GM21717 (cell line): ENCODE measurements at regions not wholly inside any gene's neighbourhood (a gene's known extent, or its start where the extent isn't known, plus 50 kb on each side); places are given as distances from the start of the nearest gene placed in this dataset.

Experiments used
- ATAC-seq: cut with Tn5 transposase; IDR thresholded peaks from one replicate; pipeline ENCODE4 v1.9.1; 2021; ENCODE audit warnings: mild to moderate bottlenecking, moderate library complexity; ENCODE audit not compliant: unreplicated experiment

DNA sequence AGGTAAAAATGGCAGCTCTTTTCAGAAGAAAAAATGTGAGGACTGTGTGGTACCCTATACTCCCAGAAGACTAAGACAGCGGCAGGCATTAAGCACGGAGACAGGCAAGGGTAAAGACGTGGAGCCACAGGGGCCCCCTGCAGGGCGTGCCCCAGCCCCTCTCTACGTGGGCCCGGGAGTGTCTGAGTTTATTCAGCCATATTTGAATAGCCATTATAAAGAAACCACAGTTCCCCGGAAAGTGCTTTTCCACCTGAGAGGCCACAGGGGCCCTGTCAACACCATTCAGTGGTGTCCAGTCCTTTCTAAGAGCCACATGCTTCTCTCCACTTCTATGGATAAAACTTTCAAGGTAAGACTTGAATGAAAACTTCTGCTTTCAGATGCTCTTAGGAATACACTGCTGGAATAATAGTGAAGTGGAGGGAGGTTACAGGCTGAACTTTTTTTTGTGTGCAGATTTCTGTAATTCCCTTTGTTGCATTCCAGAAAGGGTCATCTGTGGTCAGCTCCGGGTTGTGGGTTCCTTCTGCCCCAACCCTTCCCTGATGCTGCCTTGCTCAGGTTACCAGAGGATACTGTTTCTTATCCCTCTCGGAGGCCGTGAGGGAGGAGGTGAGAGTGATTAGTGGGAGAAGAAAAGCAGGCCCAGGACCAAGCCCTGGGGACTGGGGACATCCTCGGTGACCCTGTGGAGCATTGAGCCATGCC is 58.4 kb downstream of the SLC25A47 start:
- no peak for ATAC-seq

DNA sequence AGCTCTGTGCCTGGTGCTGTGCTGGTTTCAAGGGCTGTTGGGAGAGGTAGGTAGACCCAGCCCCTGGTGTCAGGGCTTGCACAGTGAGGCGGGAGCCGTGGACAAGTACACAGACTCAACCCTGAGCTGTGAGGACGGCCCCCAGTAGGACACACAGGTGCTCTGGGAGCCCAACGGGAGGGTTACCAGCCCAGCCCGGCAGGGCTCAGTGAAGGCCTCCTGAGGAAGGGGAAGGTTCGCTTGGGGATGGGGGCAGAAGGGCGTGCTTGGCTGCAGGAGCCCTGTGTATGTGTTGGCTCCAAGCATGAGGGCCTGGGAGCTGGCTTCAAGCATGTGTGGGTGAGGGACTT is 58.9 kb downstream of the SLC25A47 start:
- ATAC-seq: no peak

DNA sequence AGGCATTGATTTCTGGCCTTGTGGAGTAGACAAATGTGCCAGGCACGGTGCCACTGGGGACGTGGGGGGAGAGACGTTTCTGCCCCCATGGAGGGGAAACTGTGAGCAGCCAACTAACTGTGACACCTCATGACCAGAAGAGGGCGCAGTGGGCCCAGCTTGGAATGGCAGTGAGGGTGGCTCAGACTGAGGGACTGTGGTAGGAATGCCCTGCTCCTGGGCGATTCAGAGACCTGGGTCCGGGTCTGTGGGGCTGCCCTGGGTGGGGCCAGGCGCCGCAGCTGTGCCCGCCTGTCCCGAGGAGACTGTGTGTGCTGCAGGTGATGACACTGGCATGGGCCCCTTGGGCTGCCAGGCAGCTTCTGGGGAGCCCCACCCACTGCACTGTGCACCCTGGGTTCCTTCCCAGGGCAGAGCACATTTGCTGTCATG is 60.6 kb downstream of the SLC25A47 start:
- ATAC-seq: no peak

GRCh38 chr14:100384277-100384676 is 61.1 kb downstream of the SLC25A47 start:
- ATAC-seq: no peak

DNA sequence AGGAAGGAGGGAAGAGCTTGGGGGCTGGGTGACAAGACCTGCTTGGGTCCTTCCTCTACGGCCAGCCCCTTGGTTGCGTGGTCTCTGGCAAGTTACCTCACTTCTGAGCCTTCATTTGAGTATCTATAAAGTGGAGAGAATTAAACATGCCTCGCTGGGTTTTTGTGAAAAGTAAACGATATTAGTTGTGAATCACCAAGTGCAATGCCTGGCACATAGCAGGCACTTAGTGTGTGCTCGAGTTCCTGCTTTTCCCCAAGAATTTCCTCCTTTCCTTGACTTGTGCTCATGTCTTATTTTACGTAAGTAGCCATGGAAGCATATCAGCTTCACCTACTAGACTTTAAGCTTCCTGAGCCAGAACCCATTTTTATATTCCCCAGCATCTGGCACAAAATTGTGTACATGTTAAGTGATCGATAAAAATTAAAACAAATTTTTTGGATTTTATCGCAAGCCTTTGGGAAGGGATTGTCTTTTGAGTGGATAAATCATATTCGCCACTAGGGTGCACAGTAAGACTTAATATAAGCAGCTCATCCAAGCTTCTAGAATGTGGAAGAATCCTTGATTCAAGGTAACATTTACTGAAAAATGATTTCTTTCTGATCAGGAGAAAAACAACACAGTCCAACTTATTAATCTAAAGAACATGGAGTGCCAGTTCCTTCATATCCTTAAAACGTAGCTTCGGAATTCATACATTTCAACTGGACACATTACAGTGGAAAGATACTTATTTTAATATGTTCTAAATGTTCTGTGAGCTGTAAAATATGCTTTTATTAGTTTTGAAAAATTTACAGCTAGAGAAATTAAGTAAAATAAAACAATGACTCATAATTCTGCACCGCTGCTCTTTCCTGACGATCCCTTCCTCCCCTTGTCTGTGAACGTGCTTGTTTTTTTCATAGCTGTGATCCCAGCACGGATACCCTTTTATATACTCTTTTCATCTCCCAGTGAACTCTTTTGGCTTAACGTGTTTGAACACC is 62.0 kb downstream of the SLC25A47 start:
- no peak for ATAC-seq

DNA sequence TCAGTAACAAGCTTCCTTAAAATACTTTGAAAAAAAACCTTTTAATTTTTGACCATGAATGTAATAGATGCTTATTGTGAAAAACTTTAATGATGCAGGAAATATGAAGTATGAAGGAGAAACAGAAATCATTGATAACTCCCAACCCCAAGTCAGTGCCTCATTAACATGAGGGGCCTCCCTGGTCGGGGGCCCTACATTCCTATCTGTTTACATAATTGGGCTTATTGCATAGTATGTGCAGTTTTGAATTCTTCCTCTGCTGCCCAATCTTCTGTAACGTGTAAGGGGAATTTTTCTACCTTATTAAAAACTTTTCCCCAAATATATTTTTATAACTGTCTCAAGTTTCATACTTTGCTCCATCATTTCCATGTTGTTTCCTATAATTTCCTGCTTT is 63.0 kb downstream of the SLC25A47 start:
- ATAC-seq: no peak

DNA sequence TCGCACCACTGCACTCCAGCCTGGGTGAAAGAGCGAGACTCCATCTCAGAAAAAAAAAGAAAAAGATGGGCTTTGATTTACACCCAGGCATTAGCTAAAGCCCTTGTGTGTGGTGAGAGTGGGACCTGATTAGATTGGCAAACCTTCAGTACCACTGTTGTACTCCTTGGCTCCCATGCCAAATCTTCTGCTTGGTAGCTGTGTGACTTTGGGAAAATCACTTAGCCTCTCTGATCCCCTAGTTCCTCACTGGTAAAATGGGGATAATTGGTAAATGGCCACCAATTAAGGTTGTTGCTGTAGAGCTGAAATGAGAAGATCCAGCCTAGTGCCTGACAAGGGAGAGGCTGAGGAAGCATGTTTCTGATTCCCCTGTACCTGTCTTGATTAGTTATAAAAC is 63.7 kb downstream of the SLC25A47 start:
- no peak for ATAC-seq

DNA sequence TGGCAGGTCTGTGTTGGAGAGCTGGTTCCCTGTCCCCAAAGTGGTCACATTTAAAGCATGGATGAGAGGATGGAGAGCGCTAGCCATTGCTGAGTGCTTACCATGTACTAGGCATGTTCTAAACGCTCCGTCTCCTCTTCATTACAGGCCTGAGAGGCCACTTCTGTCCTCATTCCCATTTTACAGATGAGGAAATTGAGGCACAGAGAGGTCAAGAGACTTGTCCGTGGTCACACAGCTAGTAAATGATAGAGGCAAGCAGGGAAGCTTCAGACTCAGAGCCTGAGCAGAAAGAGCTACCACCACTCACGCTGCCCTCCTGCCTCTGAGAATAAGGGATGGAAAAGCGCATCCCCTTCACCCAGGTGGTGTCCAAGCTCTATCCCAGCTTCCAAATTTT is 64.3 kb downstream of the SLC25A47 start:
- ATAC-seq: no peak

DNA sequence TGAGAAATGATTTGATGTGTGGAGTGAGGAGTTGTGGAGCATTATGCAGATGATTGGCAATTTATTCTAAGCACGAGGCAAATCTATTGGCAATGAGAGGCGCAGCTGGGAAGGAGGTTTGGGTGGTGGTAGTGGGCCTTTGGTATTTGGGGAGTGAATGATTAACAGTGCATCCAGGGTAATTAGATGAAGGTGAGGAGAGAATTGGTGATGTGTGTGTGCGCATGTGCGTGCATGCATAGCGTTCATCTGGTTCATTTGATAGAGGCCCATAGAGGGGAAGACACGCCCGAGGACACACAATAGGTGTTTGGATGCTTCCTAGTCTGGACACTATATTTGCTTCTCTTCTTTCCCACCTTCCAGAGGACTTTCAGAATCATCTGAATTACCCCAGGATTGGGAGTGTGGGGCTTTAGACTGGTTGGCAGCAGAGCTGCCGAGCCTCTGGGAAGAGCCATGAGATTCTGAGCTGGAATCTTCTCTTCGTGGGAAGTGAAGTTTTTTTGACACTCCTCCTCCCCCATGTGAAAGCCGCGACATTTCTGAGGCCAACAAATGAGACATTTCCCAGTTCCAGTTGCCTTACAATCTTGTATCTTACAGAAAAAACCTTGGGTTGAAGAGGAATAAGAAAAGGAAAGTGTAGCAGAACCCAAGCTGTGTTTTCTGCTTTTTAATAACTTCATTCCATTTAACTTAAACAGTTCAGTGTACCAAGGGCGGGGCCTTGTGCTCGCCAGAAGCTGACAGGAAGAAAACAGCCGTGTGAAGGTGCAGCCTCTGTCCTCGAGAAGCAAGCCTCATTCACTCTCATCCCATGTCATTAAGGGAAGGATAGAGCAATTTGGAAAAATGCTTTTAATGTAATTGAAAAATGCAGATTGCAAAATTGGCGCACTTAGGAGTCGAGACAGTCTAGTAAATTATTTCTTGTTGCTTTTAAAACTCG is 65.2 kb downstream of the SLC25A47 start:
- no peak for ATAC-seq

DNA sequence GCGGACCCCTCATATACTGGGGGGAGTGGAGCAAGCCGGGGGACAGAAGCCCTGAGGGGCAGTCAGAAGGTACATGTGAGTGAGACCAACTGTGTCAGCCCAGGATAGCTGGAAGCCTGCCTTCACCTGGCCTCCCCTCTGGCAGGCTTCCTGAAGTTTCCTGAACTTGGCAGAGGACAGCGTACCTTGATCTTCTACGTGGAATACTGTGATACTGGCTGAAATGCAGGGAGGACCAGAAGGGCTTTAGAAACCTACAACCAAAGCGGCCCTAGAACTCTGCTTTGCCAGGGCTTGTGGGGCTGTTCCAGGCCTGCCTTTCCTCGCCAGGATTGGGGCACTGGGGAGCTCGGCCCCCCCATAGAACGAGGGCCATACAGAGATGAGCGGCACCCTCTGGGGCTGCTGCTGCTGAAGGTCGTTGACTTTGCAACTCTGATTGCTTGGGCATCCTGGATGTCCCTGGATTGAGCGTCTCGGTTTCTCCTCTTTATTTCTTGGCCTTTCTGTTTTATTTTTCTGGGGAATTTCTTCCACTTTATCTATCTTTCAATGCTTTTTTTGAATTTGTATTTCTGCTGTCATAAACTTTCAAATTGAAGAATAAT is 66.5 kb downstream of the SLC25A47 start:
- ATAC-seq: no peak

DNA sequence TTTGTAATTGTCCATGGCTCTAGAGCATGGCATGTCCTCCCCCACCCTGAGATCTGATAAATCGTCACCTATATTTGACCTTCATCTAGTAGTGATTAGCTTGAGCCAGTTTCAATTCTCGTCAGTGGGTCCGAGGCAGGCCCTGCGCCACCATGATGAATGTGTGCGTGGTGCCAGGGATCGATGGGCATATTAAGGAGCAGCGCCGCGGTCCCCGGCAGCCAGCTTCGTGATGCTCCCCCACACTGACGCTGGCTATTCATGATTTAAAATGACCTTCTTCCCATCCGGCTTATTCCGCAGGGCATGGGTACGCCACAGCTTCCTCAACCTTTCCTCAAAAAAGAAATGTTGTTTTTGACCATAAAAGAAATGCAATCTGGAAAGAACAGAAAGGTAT is 68.0 kb downstream of the SLC25A47 start:
- ATAC-seq: no peak

DNA sequence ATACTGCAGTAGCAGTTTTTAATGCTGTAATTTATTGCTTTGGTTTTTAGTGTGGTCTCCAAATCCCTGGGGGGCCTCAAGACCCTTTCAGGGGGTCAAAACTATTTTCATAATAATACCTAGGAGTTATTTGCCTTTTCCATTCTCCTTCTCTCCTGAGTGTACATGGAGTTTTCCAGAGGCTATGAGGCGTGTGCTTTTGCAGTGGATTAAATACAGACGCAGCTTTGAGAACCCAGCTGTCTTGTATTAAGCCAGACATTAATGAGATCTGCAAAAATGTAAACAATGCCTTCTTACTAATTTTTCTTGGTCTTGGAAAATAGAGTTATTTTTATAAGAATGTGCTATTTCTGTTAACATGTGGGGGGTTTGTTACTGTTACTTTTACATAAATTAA is 68.6 kb downstream of the SLC25A47 start:
- no peak for ATAC-seq

- no peak for ATAC-seq
Observed at GRCh38 chr14:100392356-100392755, 69.2 kb downstream of the SLC25A47 start.

- no peak for ATAC-seq
Observed at GRCh38 chr14:100393362-100393761, 70.2 kb downstream of the SLC25A47 start.

DNA sequence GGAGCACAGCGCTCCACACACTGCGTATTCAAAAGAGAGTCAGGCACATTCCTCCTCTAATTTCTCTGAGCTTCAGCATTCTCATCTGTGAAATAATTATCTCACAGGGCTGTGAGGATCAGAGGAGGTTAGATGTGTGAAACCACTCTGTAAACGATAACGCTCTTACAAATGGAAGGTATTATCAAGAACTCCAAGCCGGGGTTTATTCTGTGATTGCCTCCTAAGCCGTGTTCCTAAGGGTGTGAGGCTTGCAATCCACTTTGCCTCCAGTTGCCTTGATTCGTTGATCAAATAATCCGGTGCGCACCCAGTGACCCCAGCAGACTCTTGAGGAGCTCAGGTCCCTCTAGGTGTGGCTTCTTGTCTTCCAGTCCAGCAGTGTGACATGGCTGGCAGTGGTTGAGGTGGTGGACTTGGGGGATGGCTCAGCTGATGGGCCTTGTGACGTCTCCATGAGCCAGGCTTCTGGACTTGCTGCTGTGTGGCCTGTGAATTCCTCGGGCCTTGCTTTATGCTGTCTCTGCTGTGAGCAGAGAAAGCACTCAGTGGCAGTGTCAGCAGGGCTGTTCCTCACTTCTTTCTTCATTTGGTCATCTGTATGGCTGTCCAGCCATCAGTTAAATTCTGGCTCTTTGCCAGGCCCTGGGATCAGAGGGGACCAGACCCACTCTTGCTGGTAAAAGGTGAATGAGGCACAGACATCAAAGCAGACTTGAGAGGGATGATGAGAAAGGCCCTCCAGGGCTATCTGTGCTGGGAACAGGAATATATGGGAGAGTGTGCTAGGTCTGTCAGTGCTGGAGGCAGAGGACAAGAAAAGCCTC is 71.0 kb downstream of the SLC25A47 start:
- ATAC-seq: no peak

GRCh38 chr14:100394886-100395672 is 71.9 kb downstream of the SLC25A47 start:
- ATAC-seq: no peak

DNA sequence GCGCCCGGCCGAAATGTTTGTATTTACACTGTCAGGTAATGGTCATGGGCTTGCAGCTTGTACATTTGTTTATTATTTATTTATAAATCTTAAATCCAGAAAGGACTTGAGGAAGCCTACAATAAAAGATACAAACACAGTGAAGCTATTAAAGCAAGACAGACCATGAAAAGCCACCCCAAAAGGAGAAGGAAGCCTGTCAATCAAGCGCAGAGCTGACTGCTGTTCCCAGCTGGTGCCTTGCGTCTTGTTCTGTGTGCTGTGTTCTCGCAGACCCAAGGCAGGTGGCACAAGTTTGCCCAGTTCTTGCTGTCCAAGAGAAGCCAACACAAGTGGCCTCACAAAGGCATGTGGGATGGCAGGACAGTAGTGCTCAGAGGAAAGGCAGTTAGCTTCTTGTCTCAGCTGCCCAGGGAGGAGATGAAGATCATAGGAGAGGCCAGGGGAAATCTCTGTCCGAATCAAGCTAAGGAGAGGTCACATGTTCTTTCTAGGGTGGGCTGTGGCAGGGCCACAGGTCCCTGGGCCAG is 73.2 kb downstream of the SLC25A47 start:
- ATAC-seq: no peak

DNA sequence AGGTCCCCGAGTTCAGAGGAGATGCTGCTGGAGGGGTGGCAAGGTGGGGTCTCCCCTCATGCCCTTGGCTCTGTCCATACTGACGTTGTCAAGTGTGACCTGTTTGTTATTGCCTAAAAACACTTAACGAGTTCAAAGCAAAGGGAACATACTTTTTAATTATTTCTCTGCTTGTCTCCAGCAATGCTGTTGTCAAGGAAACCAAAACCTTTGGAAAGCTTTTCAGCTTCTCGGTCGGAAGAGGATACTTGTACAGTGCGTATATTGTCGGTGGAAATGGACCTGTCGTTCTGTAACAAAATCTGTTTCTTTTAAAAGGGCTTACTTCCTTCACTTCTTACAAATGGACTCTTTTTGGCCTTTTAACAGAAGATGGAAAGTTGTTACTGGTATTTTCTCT is 73.9 kb downstream of the SLC25A47 start:
- no peak for ATAC-seq

DNA sequence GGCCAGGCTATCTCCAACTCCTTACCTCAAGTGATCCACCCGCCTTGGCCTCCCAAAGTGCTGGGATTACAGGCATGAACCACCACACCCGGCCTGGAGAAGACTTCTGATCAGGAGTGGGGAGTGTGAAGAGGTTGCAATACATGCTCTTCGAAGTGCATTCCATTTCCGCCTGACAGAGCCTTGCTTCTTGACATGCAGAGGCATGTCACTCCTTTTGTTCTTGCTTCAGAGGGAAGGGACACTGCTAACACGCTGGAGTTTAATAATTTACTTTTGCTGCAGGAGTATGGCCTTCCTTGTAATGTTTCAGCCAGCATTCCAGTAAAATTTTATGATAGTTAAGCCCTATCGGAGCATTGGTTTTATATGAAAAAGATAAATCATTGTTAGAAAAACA is 74.9 kb downstream of the SLC25A47 start:
- ATAC-seq: no peak
